ENCODE measurements at regions not wholly inside any gene's neighbourhood (a gene's known extent, or its start where the extent isn't known, plus 50 kb on each side); places are given as distances from the start of the nearest gene placed in this dataset.

- DNase-seq, result no peak
Measured at GRCh38 chr13:33372251-33372919, 86.8 kb upstream of the STARD13 start.

- DNase-seq, result no peak
Measured at GRCh38 chr13:33373624-33374023, 88.1 kb upstream of the STARD13 start.

- DNase-seq, result no peak
Measured at GRCh38 chr13:33375421-33375820, 89.9 kb upstream of the STARD13 start.

- DNase-seq, result no peak
Measured at GRCh38 chr13:33376212-33376611, 90.7 kb upstream of the STARD13 start.

- DNase-seq, result no peak
Measured at GRCh38 chr13:33377411-33377810, 91.9 kb upstream of the STARD13 start.

GRCh38 chr13:33377825-33378224 is 92.3 kb upstream of the STARD13 start:
- no peak for DNase-seq

- DNase-seq, result no peak
Measured at GRCh38 chr13:33379608-33380007, 94.1 kb upstream of the STARD13 start.

GRCh38 chr13:33380487-33381079 is 95.0 kb upstream of the STARD13 start:
- no peak for DNase-seq

GRCh38 chr13:33381180-33381579 is 95.6 kb upstream of the STARD13 start:
- no peak for DNase-seq

GRCh38 chr13:33381906-33382305 is 96.4 kb upstream of the STARD13 start:
- no peak for DNase-seq

GRCh38 chr13:33383724-33384577 is 98.4 kb upstream of the STARD13 start:
- no peak for DNase-seq

- no peak for DNase-seq
Measured at GRCh38 chr13:33388286-33388998, 102.9 kb upstream of the STARD13 start.

- no peak for DNase-seq
Measured at GRCh38 chr13:33392794-33393405, 107.3 kb upstream of the STARD13 start.

- DNase-seq, result no peak
Measured at GRCh38 chr13:33394294-33394932, 108.9 kb upstream of the STARD13 start.

GRCh38 chr13:33401238-33401637 is 115.7 kb upstream of the STARD13 start:
- no peak for DNase-seq

GRCh38 chr13:33402975-33403374 is 117.4 kb upstream of the STARD13 start:
- DNase-seq, result no peak

- no peak for DNase-seq
Measured at GRCh38 chr13:33403807-33404362, 118.3 kb upstream of the STARD13 start.

- no peak for DNase-seq
Measured at GRCh38 chr13:33405371-33405770, 119.8 kb upstream of the STARD13 start.

- DNase-seq, result no peak
Measured at GRCh38 chr13:33409673-33410510, 124.3 kb upstream of the STARD13 start.

- no peak for DNase-seq
Measured at GRCh38 chr13:33410619-33411018, 125.1 kb upstream of the STARD13 start.

Measured in hypothalamus (tissue), 51 donors.